ENCODE measurements at regions not wholly inside any gene's neighbourhood (a gene's known extent, or its start where the extent isn't known, plus 50 kb on each side); places are given as distances from the start of the nearest gene placed in this dataset.
A peak's percentile ranks its signal among the peaks of the same experiment; 100 is the strongest.
"Not testable (repeated sequence)": the region's sequence is repeated elsewhere in the genome, so short reads cannot be mapped to it uniquely, and the experiment has no call there.

DNA sequence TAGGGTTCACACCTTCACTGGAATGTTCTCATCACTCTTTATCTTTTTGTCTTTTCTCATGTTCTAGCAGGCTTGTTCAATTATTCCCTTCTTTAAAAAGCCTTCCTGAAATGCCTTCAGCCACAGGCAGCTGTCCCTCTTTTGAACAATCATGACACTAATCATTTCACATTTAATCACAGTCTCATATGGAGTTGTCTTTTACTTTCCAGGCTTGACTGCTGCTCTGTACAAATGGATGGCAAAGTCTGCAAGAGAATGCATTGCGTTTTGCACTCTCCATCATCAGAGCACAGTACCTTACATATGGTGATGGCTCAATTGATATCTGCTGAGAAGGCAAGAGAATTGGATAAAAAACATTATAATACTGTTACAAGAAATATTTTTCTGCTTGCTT lies 529.8 kb downstream of the DIPK2A start:
- no peaks in the 10 kb centered on the region for H3K79me2 ChIP-seq (replicated peaks; ENCODE audit: insufficient read depth)
- H3K27ac ChIP-seq (ENCODE audit: low read depth): no peak overlapping the region
- peaks cover 7% of the 10 kb centered on the region; the same call in 1 of the 2 replicates for H3K9me2 ChIP-seq (ENCODE audit: insufficient read depth)
- H3K36me3 ChIP-seq (ENCODE audit: insufficient read depth): no peaks in the 10 kb centered on the region
- no peak for DNase-seq (ENCODE audit: low spot score)
- no peak overlapping the region for H2AFZ ChIP-seq
- no peak for ATAC-seq
- peaks cover 7% of the 10 kb centered on the region for H3K27me3 Mint-ChIP-seq (ENCODE audit: insufficient read depth, low read depth, poor library complexity)
- H3K4me3 Mint-ChIP-seq: no peak overlapping the region
- no peaks in the 10 kb centered on the region for H4K20me1 ChIP-seq (replicated peaks; ENCODE audit: insufficient read depth)
- no peaks in the 10 kb centered on the region for H3K4me1 ChIP-seq (ENCODE audit: insufficient read depth)
- no peaks in the 10 kb centered on the region; the same call in 2 of the 3 replicates for H3K36me3 Mint-ChIP-seq (ENCODE audit: low read depth)
- H3K4me2 ChIP-seq: no peak overlapping the region
- no peaks in the 10 kb centered on the region for H3F3A ChIP-seq (replicated peaks; ENCODE audit: low read depth)
- no peaks in the 10 kb centered on the region for H3K27me3 ChIP-seq (ENCODE audit: insufficient read depth)
- peaks cover 14% of the 10 kb centered on the region; the same call in 2 of the 3 replicates for H3K4me1 Mint-ChIP-seq
- H3K4me3 ChIP-seq: no peak overlapping the region
- TF ChIP-seq, protein P1, sequence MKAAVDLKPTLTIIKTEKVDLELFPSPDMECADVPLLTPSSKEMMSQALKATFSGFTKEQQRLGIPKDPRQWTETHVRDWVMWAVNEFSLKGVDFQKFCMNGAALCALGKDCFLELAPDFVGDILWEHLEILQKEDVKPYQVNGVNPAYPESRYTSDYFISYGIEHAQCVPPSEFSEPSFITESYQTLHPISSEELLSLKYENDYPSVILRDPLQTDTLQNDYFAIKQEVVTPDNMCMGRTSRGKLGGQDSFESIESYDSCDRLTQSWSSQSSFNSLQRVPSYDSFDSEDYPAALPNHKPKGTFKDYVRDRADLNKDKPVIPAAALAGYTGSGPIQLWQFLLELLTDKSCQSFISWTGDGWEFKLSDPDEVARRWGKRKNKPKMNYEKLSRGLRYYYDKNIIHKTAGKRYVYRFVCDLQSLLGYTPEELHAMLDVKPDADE (IDR thresholded peaks at IDR 0.05): no peak
- no peak for TF ChIP-seq CTCF (conservative IDR thresholded peaks at IDR 0.05; ENCODE audit: low read depth in 2 of 2)
- no peak for TF ChIP-seq EZH2phosphoT487 (IDR thresholded peaks at IDR 0.05; ENCODE audit: unreplicated experiment)
- no peak for TF ChIP-seq JUNB (IDR thresholded peaks at IDR 0.05; ENCODE audit: unreplicated experiment)
- TF ChIP-seq EZH2 (IDR thresholded peaks at IDR 0.05; ENCODE audit: low read depth, unreplicated experiment): no peak
- no peak for TF ChIP-seq CREB1 (CRISPR knock-in tag; IDR thresholded peaks at IDR 0.05; ENCODE audit: low read depth)
- no peak for TF ChIP-seq POLR2AphosphoS5 (IDR thresholded peaks at IDR 0.05; ENCODE audit: low read depth)
- H3K9me3 Mint-ChIP-seq: no peaks in the 10 kb centered on the region
- H3K27ac Mint-ChIP-seq: no peak overlapping the region; the same call in 1 of the 2 replicates

GRCh38 chr3:144502402-144502801 lies 530.8 kb downstream of the DIPK2A start:
- peaks cover 6% of the 10 kb centered on the region; the same call in 1 of the 2 replicates for H3K9me2 ChIP-seq (ENCODE audit: insufficient read depth)
- H3K4me2 ChIP-seq: no peak overlapping the region
- Mint-ChIP-seq H3K9me3 (no peaks in the 10 kb centered on the region), H3K4me1 (peaks cover 13% of the 10 kb centered on the region; the same call in 2 of the 3 replicates), H3K27me3 (ENCODE audit: insufficient read depth, low read depth, poor library complexity) (peaks cover 8% of the 10 kb centered on the region), H3K36me3 (ENCODE audit: low read depth) (no peaks in the 10 kb centered on the region; the same call in 2 of the 3 replicates), H3K27ac (peak overlapping the region; percentile 67; the same call in 1 of the 2 replicates), H3K4me3 (no peak overlapping the region)
- no peak overlapping the region for H3K27ac ChIP-seq (ENCODE audit: low read depth)
- H3F3A ChIP-seq (replicated peaks; ENCODE audit: low read depth): no peaks in the 10 kb centered on the region
- no peaks in the 10 kb centered on the region for H3K36me3 ChIP-seq (ENCODE audit: insufficient read depth)
- H3K4me1 ChIP-seq (ENCODE audit: insufficient read depth): no peaks in the 10 kb centered on the region
- H3K4me3 ChIP-seq: no peak overlapping the region
- no peaks in the 10 kb centered on the region for H3K79me2 ChIP-seq (replicated peaks; ENCODE audit: insufficient read depth)
- no peaks in the 10 kb centered on the region for H4K20me1 ChIP-seq (replicated peaks; ENCODE audit: insufficient read depth)
- no peak for TF ChIP-seq REST (IDR thresholded peaks at IDR 0.05; ENCODE audit: unreplicated experiment)
- no peak for TF ChIP-seq JUNB (IDR thresholded peaks at IDR 0.05; ENCODE audit: unreplicated experiment)
- no peak for TF ChIP-seq EZH2 (IDR thresholded peaks at IDR 0.05; ENCODE audit: low read depth, unreplicated experiment)
- no peak for TF ChIP-seq CTCF (conservative IDR thresholded peaks at IDR 0.05; ENCODE audit: low read depth in 2 of 2)
- TF ChIP-seq EZH2phosphoT487 (IDR thresholded peaks at IDR 0.05; ENCODE audit: unreplicated experiment): no peak
- TF ChIP-seq STAT1 (IDR thresholded peaks at IDR 0.05; ENCODE audit: unreplicated experiment): no peak
- no peak for TF ChIP-seq ZNF114 (CRISPR knock-in tag; IDR thresholded peaks at IDR 0.05)
- no peak for TF ChIP-seq CREB1 (CRISPR knock-in tag; IDR thresholded peaks at IDR 0.05; ENCODE audit: low read depth)
- no peak for TF ChIP-seq NANOG (IDR thresholded peaks at IDR 0.05; ENCODE audit: borderline replicate concordance)
- peak; percentile 14 for DNase-seq (ENCODE audit: low spot score)
- ATAC-seq: peak; percentile 58
- no peaks in the 10 kb centered on the region for H3K27me3 ChIP-seq (ENCODE audit: insufficient read depth)
- H2AFZ ChIP-seq: peak overlapping the region; percentile 21; the same call in 1 of the 2 replicates

DNA sequence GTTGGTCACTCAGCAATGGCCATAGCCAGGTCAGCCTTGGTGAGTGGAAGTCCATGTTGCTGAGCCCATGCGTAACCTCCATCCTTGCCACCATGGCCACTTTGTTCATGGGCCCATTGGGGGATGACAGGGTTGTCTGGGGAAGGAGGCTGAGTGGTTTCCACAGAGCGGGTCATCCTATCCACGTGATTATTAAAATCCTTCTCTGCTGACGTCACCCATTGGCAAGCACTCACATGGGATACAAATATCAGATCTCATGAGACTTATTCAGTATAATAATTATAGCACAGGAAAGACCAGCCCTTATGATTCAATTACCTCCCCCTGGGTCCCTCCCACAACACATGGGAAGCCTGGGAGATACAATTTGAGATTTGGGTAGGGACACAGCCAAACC lies 534.8 kb downstream of the DIPK2A start:
- not testable (repeated sequence) for H3K4me3 Mint-ChIP-seq; H3K36me3 ChIP-seq (ENCODE audit: insufficient read depth); H3K27me3 Mint-ChIP-seq (ENCODE audit: insufficient read depth, low read depth, poor library complexity); H4K20me1 ChIP-seq (replicated peaks; ENCODE audit: insufficient read depth); H3K9me3 Mint-ChIP-seq; H3K9me2 ChIP-seq (ENCODE audit: insufficient read depth); H3K27ac Mint-ChIP-seq; H3F3A ChIP-seq (replicated peaks; ENCODE audit: low read depth); H3K4me1 ChIP-seq (ENCODE audit: insufficient read depth); H3K79me2 ChIP-seq (replicated peaks; ENCODE audit: insufficient read depth); H3K27me3 ChIP-seq (ENCODE audit: insufficient read depth); H3K4me3 ChIP-seq; H3K36me3 Mint-ChIP-seq (ENCODE audit: low read depth); DNase-seq (ENCODE audit: low spot score); H3K4me1 Mint-ChIP-seq; H2AFZ ChIP-seq; H3K4me2 ChIP-seq; ATAC-seq; H3K27ac ChIP-seq (ENCODE audit: low read depth)
